ENCODE measurements at regions not wholly inside any gene's neighbourhood (a gene's known extent, or its start where the extent isn't known, plus 50 kb on each side); places are given as distances from the start of the nearest gene placed in this dataset.

DNA sequence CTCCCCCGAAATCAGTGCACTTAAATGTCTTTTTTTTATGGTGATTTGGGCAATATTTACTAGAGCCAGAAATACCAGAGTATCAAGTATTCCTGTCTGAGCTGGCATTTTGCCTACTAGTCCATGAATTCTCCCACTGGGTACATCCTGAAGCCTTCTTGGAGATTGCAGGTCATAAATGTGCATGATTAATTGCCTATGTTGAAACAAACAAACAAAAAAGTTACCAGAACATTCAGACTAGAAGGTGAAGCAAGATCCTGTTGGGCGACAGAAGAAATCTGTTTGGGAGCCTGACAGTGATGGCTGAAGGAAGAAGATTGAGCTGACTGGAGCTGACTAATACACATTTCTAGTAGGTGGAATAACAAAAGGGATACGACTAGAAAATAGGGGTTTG, 127.4 kb upstream of the NRIP1 start (continued):
- no peak for TF ChIP-seq ZSCAN4 (tag by site-specific recombination; IDR thresholded peaks at IDR 0.05)

DNA sequence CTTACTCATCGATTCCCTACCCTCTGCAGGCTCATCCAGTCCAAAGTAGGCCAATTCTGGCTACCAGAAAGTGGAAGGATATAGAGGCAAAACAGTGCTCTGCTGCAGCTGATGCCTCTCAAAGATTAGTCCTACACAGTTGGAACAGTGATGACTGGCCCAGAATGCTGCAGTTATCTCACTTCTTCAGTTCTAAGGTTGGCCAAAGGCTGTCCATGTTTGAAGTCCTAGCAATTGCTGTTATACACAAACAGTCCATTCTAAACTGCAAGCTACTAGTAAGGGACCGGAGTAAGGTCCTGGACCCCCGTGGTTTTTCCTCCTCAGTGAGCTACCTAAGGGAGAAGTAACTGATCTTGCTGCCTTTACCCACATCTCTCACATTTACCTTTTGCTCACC, 129.1 kb upstream of the NRIP1 start:
- Histone ChIP-seq H3K4me3 (ENCODE audit: low read depth, low read length) (no peak overlapping the region), H3K36me3 (ENCODE audit: control insufficient read depth in 2 of 2, insufficient read depth in 1 of 2, low read length in 2 of 2) (no peaks in the 10 kb centered on the region), H3K4me1 (ENCODE audit: control insufficient read depth, insufficient read depth, low read length) (no peaks in the 10 kb centered on the region), H3K27ac (ENCODE audit: extremely low read depth, low read depth, low read length) (no peak overlapping the region), H3K9me3 (ENCODE audit: control insufficient read depth, insufficient read depth, low read depth, low read length) (no peaks in the 10 kb centered on the region)
- ChIA-PET POLR2A (no interaction called here), CTCF (interaction anchor here (0.6 kb wide), 1 partner anchor 288 kb away, joined by 3 read pairs; no protein-coding TSS in a partner anchor)
- TF ChIP-seq ZBTB6 (tag by site-specific recombination; IDR thresholded peaks at IDR 0.05) (no peak), MZF1 (tag by site-specific recombination; IDR thresholded peaks at IDR 0.05; ENCODE audit: borderline replicate concordance) (no peak), YY1 (tag by site-specific recombination; IDR thresholded peaks at IDR 0.05) (no peak), ZNF157 (tag by site-specific recombination; IDR thresholded peaks at IDR 0.05) (no peak), ZNF510 (tag by site-specific recombination; IDR thresholded peaks at IDR 0.05; ENCODE audit: insufficient replicate concordance) (no peak), SETDB1 (IDR thresholded peaks at IDR 0.05; ENCODE audit: insufficient read length, low read length) (no peak), ZNF292 (tag by site-specific recombination; IDR thresholded peaks at IDR 0.05; ENCODE audit: borderline replicate concordance, low read depth) (no peak), ZBTB7A (tag by site-specific recombination; IDR thresholded peaks at IDR 0.05; ENCODE audit: low read depth) (no peak), ZNF48 (tag by site-specific recombination; IDR thresholded peaks at IDR 0.05) (no peak), ZNF221 (tag by site-specific recombination; IDR thresholded peaks at IDR 0.05; ENCODE audit: borderline replicate concordance) (no peak), ZNF24 (tag by site-specific recombination; IDR thresholded peaks at IDR 0.05) (no peak), ZNF18 (tag by site-specific recombination; IDR thresholded peaks at IDR 0.05) (no peak), ZNF174 (tag by site-specific recombination; IDR thresholded peaks at IDR 0.05) (no peak), ZNF266 (tag by site-specific recombination; IDR thresholded peaks at IDR 0.05; ENCODE audit: low read depth) (no peak), ZSCAN4 (tag by site-specific recombination; IDR thresholded peaks at IDR 0.05) (no peak), ZNF354C (tag by site-specific recombination; IDR thresholded peaks at IDR 0.05; ENCODE audit: borderline replicate concordance, low read depth) (no peak)
- TF ChIP-seq, protein P1, sequence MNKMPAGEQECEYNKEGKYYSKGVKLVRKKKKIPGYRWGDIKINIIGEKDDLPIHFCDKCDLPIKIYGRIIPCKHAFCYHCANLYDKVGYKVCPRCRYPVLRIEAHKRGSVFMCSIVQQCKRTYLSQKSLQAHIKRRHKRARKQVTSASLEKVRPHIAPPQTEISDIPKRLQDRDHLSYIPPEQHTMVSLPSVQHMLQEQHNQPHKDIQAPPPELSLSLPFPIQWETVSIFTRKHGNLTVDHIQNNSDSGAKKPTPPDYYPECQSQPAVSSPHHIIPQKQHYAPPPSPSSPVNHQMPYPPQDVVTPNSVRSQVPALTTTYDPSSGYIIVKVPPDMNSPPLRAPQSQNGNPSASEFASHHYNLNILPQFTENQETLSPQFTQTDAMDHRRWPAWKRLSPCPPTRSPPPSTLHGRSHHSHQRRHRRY (tag by site-specific recombination; IDR thresholded peaks at IDR 0.05), result no peak
- TF ChIP-seq, protein P2, sequence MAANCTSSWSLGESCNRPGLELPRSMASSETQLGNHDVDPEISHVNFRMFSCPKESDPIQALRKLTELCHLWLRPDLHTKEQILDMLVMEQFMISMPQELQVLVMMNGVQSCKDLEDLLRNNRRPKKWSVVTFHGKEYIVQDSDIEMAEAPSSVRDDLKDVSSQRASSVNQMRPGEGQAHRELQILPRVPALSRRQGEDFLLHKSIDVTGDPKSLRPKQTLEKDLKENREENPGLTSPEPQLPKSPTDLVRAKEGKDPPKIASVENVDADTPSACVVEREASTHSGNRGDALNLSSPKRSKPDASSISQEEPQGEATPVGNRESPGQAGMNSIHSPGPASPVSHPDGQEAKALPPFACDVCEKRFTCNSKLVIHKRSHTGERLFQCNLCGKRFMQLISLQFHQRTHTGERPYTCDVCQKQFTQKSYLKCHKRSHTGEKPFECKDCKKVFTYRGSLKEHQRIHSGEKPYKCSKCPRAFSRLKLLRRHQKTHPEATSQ (tag by site-specific recombination; IDR thresholded peaks at IDR 0.05), result no peak

Data from HEK293 (cell line).